SH-SY5Y (cell line): ENCODE measurements at regions not wholly inside any gene's neighbourhood (a gene's known extent, or its start where the extent isn't known, plus 50 kb on each side); places are given as distances from the start of the nearest gene placed in this dataset.

ENCODE experiments used
- GATA2 ChIP-seq: IDR thresholded peaks from 2 replicates; pipeline ENCODE4 v1.6.1; 2011; ENCODE audit warnings: mild to moderate bottlenecking, low read depth, low read length
- GATA3 ChIP-seq: IDR thresholded peaks from 2 replicates; pipeline ENCODE4 v1.6.1; 2011; ENCODE audit warnings: low read depth, mild to moderate bottlenecking, low read length, moderate library complexity

GRCh38 chr1:188314557-188315137 lies 1485.9 kb downstream of the PLA2G4A start:
- TF ChIP-seq GATA2 (peak; percentile 56; the same call in 1 of the 2 replicates), GATA3 (peak; percentile 64)

- TF ChIP-seq GATA2: no peak
- peak; percentile 72 for TF ChIP-seq GATA3
These were observed 1489.1 kb downstream of the PLA2G4A start for GRCh38 chr1:188317894-188318293.

GRCh38 chr1:188325211-188325610 lies 1496.5 kb downstream of the PLA2G4A start:
- TF ChIP-seq GATA2 (peak; percentile 57; the same call in 1 of the 2 replicates), GATA3 (0 out of 2 replicates have a peak, but pooled peaks have one; percentile 25)

GRCh38 chr1:188343914-188344313 lies 1515.2 kb downstream of the PLA2G4A start:
- TF ChIP-seq GATA2 (no peak), GATA3 (no peak)

- TF ChIP-seq GATA2 (no peak), GATA3 (no peak)
These were observed 1521.4 kb downstream of the PLA2G4A start for GRCh38 chr1:188350104-188350503.

- TF ChIP-seq GATA3 (no peak), GATA2 (no peak)
These were observed 1526.3 kb downstream of the PLA2G4A start for GRCh38 chr1:188355082-188355481.

GRCh38 chr1:188355847-188356246 lies 1527.1 kb downstream of the PLA2G4A start:
- TF ChIP-seq GATA3 (no peak), GATA2 (no peak)

GRCh38 chr1:188359315-188359714 lies 1530.6 kb downstream of the PLA2G4A start:
- no peak for TF ChIP-seq GATA2
- no peak for TF ChIP-seq GATA3

GRCh38 chr1:188363943-188364342 lies 1535.2 kb downstream of the PLA2G4A start:
- no peak for TF ChIP-seq GATA2
- TF ChIP-seq GATA3: no peak

- no peak for TF ChIP-seq GATA3
- TF ChIP-seq GATA2: no peak
These were observed 1536.2 kb downstream of the PLA2G4A start for GRCh38 chr1:188364927-188365449.

- TF ChIP-seq GATA3: no peak
- TF ChIP-seq GATA2: no peak
These were observed 1537.1 kb downstream of the PLA2G4A start for GRCh38 chr1:188365874-188366273.

GRCh38 chr1:188367661-188368060 lies 1538.9 kb downstream of the PLA2G4A start:
- TF ChIP-seq GATA3 (no peak), GATA2 (no peak)

- TF ChIP-seq GATA2 (no peak), GATA3 (peak; percentile 57; the same call in 1 of the 2 replicates)
These were observed 1542.6 kb downstream of the PLA2G4A start for GRCh38 chr1:188371295-188371806.

GRCh38 chr1:188372821-188373220 lies 1544.1 kb downstream of the PLA2G4A start:
- TF ChIP-seq GATA2: no peak
- no peak for TF ChIP-seq GATA3

- TF ChIP-seq GATA2 (no peak), GATA3 (no peak)
These were observed 1554.1 kb downstream of the PLA2G4A start for GRCh38 chr1:188382851-188383250.
